HK-2 (cell line): ENCODE measurements at regions not wholly inside any gene's neighbourhood (a gene's known extent, or its start where the extent isn't known, plus 50 kb on each side); places are given as distances from the start of the nearest gene placed in this dataset.
"Not testable (repeated sequence)": the region's sequence is repeated elsewhere in the genome, so short reads cannot be mapped to it uniquely, and the experiment has no call there.

Experiments used
- DNase-seq: peaks from one replicate; pipeline ENCODE4 v3.0.0-alpha.2; 2018; ENCODE audit not compliant: unreplicated experiment

- DNase-seq: no peak
Measured at GRCh38 chr18:43341014-43341413, 63.7 kb upstream of the SYT4 start.

GRCh38 chr18:43350176-43350575 is 72.9 kb upstream of the SYT4 start:
- DNase-seq: no peak

- DNase-seq: no peak
Measured at GRCh38 chr18:43364535-43364934, 87.2 kb upstream of the SYT4 start.

GRCh38 chr18:43367895-43368294 is 90.6 kb upstream of the SYT4 start:
- no peak for DNase-seq

- not testable (repeated sequence) for DNase-seq
Measured at GRCh38 chr18:43369311-43369710, 92.0 kb upstream of the SYT4 start.

- no peak for DNase-seq
Measured at GRCh38 chr18:43372773-43373172, 95.5 kb upstream of the SYT4 start.

- DNase-seq: no peak
Measured at GRCh38 chr18:43380104-43380672, 102.9 kb upstream of the SYT4 start.

GRCh38 chr18:43382641-43383403 is 105.5 kb upstream of the SYT4 start:
- no peak for DNase-seq

GRCh38 chr18:43389163-43389562 is 111.9 kb upstream of the SYT4 start:
- no peak for DNase-seq

- DNase-seq: no peak
Measured at GRCh38 chr18:43392168-43392567, 114.9 kb upstream of the SYT4 start.

- no peak for DNase-seq
Measured at GRCh38 chr18:43393174-43393573, 115.9 kb upstream of the SYT4 start.

GRCh38 chr18:43396266-43396665 is 119.0 kb upstream of the SYT4 start:
- no peak for DNase-seq

- no peak for DNase-seq
Measured at GRCh38 chr18:43398601-43399000, 121.3 kb upstream of the SYT4 start.

GRCh38 chr18:43405097-43405496 is 127.8 kb upstream of the SYT4 start:
- no peak for DNase-seq

GRCh38 chr18:43414006-43414405 is 136.7 kb upstream of the SYT4 start:
- DNase-seq: no peak

- DNase-seq: no peak
Measured at GRCh38 chr18:43420091-43420490, 142.8 kb upstream of the SYT4 start.

- DNase-seq: no peak
Measured at GRCh38 chr18:43420950-43421349, 143.7 kb upstream of the SYT4 start.

- DNase-seq: no peak
Measured at GRCh38 chr18:43422518-43422917, 145.2 kb upstream of the SYT4 start.

- no peak for DNase-seq
Measured at GRCh38 chr18:43435851-43436250, 158.6 kb upstream of the SYT4 start.

- no peak for DNase-seq
Measured at GRCh38 chr18:43442131-43442530, 164.8 kb upstream of the SYT4 start.

- DNase-seq: no peak
Measured at GRCh38 chr18:43442571-43442970, 165.3 kb upstream of the SYT4 start.

GRCh38 chr18:43465483-43465882 is 188.2 kb upstream of the SYT4 start:
- no peak for DNase-seq

- DNase-seq: no peak
Measured at GRCh38 chr18:43471873-43472272, 194.6 kb upstream of the SYT4 start.

GRCh38 chr18:43481069-43481468 is 203.8 kb upstream of the SYT4 start:
- no peak for DNase-seq
